Esophagus muscularis mucosa (tissue), 4 donors: ENCODE measurements at regions not wholly inside any gene's neighbourhood (a gene's known extent, or its start where the extent isn't known, plus 50 kb on each side); places are given as distances from the start of the nearest gene placed in this dataset.

Source experiments
- CTCF ChIP-seq, 3 experiments: fragments of 200-600 bp in 2 of 3; fragments of 450-650 bp in 1 of 3; sonication (generic) in 2 of 3; IDR thresholded peaks; one replicate each; pipeline ENCODE4 v1.5.1; 2017 to 2019; ENCODE audit warnings: antibody characterized with exemption in 3 of 3, mild to moderate bottlenecking in 2 of 3, moderate library complexity in 1 of 3
- EP300 ChIP-seq: sonication (generic); formaldehyde crosslinking; IDR thresholded peaks from one replicate; pipeline ENCODE4 v1.6.1; 2017; ENCODE audit warnings: antibody characterized with exemption
- POLR2A ChIP-seq: fragments of 450-650 bp; IDR thresholded peaks from one replicate; pipeline ENCODE4 v1.6.1; 2017; ENCODE audit warnings: antibody characterized with exemption, moderate library complexity, mild to moderate bottlenecking, low read depth

- TF ChIP-seq CTCF (IDR thresholded peaks at IDR 0.05) = no peak
- TF ChIP-seq EP300 = no peak
- no peak for TF ChIP-seq POLR2A
Observed at GRCh38 chr10:20714979-20715378, 182.1 kb downstream of the NEBL start.
